SK-N-SH (cell line): ENCODE measurements at regions not wholly inside any gene's neighbourhood (a gene's known extent, or its start where the extent isn't known, plus 50 kb on each side); places are given as distances from the start of the nearest gene placed in this dataset.

Experiments used
- EP300 ChIP-seq, 2 experiments: IDR thresholded peaks; 2 replicates each; pipeline versions ENCODE4 v1.4.0 to v1.6.1; 2012; ENCODE audit warnings: borderline replicate concordance in 1 of 2, low read depth in 1 of 2, low read length in 1 of 2
- EZH2phosphoT487 ChIP-seq: fragments of 200-600 bp; sonication (generic); IDR thresholded peaks from 2 replicates; pipeline ENCODE4 v1.6.1; 2017; ENCODE audit warnings: low read depth, mixed run types, mild to moderate bottlenecking, antibody characterized with exemption, moderate library complexity, borderline replicate concordance
- FOXM1 ChIP-seq: IDR thresholded peaks from 2 replicates; pipeline ENCODE4 v1.4.0; 2012; ENCODE audit warnings: low read depth, mild to moderate bottlenecking
- GABPA ChIP-seq: IDR thresholded peaks from 2 replicates; pipeline ENCODE4 v1.4.0; 2012; ENCODE audit warnings: low read depth, mild to moderate bottlenecking
- JUND ChIP-seq: IDR thresholded peaks from 2 replicates; pipeline ENCODE4 v1.4.0; 2012
- NRF1 ChIP-seq: IDR thresholded peaks from 2 replicates; pipeline ENCODE4 v1.6.1; 2012; ENCODE audit warnings: low read depth, mild to moderate bottlenecking, low read length
- POLR2AphosphoS5 ChIP-seq: IDR thresholded peaks from 2 replicates; pipeline ENCODE4 v1.6.1; 2012; ENCODE audit warnings: low read depth, low read length
- RAD21 ChIP-seq: IDR thresholded peaks from 2 replicates; pipeline ENCODE4 v1.6.1; 2012; ENCODE audit warnings: mild to moderate bottlenecking, low read length
- SIN3A ChIP-seq: IDR thresholded peaks from 2 replicates; pipeline ENCODE4 v1.6.1; 2012; ENCODE audit warnings: low read depth, mild to moderate bottlenecking, low read length, moderate library complexity, borderline replicate concordance
- TAF1 ChIP-seq: IDR thresholded peaks from 2 replicates; pipeline ENCODE4 v1.6.1; 2012; ENCODE audit warnings: low read depth, mild to moderate bottlenecking, low read length, moderate library complexity, borderline replicate concordance
- TF ChIP-seq, protein P1 (sequence below): fragments of 200-600 bp; sonication (generic); IDR thresholded peaks from 2 replicates; pipeline ENCODE4 v1.6.1; 2017; ENCODE audit warnings: antibody characterized with exemption, mild to moderate bottlenecking, moderate library complexity
- TF ChIP-seq, protein P2 (sequence below): IDR thresholded peaks from 2 replicates; pipeline ENCODE4 v1.6.1; 2012; ENCODE audit warnings: mild to moderate bottlenecking, low read depth, low read length, moderate library complexity
- TF ChIP-seq, protein P3 (sequence below): fragments of 150-350 bp; IDR thresholded peaks from 2 replicates; pipeline ENCODE4 v1.6.1; 2017; ENCODE audit warnings: antibody characterized with exemption, low read length, low read depth, borderline replicate concordance
- TF ChIP-seq, protein P4 (sequence below): IDR thresholded peaks from 2 replicates; pipeline ENCODE4 v1.4.0; 2012; ENCODE audit warnings: low read depth, borderline replicate concordance

DNA sequence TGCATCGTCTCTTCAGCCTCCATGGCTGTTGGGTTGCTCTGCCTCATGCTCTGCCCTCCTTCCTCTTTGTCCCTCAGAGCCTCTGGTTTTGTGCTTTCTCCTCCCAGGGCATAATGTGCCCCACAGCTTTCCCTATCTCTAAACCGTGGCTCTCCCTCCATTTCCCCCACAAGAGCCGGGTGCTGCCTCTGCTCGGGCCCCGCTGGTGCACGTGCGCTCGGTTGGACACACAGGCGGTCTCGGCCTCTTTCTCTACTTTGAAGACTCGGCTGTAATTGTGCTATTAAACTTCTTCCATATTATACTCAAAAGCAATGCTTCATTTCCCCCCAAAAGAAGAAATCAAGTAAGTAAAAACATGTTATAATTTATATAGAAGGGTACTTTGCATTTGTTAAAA is 109.7 kb upstream of the KLF14 start:
- no peak for TF ChIP-seq GABPA
- TF ChIP-seq, protein P1, sequence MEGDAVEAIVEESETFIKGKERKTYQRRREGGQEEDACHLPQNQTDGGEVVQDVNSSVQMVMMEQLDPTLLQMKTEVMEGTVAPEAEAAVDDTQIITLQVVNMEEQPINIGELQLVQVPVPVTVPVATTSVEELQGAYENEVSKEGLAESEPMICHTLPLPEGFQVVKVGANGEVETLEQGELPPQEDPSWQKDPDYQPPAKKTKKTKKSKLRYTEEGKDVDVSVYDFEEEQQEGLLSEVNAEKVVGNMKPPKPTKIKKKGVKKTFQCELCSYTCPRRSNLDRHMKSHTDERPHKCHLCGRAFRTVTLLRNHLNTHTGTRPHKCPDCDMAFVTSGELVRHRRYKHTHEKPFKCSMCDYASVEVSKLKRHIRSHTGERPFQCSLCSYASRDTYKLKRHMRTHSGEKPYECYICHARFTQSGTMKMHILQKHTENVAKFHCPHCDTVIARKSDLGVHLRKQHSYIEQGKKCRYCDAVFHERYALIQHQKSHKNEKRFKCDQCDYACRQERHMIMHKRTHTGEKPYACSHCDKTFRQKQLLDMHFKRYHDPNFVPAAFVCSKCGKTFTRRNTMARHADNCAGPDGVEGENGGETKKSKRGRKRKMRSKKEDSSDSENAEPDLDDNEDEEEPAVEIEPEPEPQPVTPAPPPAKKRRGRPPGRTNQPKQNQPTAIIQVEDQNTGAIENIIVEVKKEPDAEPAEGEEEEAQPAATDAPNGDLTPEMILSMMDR: no peak
- no peak for TF ChIP-seq POLR2AphosphoS5
- no peak for TF ChIP-seq EZH2phosphoT487
- no peak for TF ChIP-seq NRF1
- TF ChIP-seq EP300 (IDR thresholded peaks at IDR 0.05; ENCODE audit: borderline replicate concordance in 1 of 2, low read depth in 1 of 2, low read length in 1 of 2): no peak
- no peak for TF ChIP-seq SIN3A
- no peak for TF ChIP-seq JUND
- no peak for TF ChIP-seq FOXM1
- TF ChIP-seq TAF1: no peak
- TF ChIP-seq, protein P2, sequence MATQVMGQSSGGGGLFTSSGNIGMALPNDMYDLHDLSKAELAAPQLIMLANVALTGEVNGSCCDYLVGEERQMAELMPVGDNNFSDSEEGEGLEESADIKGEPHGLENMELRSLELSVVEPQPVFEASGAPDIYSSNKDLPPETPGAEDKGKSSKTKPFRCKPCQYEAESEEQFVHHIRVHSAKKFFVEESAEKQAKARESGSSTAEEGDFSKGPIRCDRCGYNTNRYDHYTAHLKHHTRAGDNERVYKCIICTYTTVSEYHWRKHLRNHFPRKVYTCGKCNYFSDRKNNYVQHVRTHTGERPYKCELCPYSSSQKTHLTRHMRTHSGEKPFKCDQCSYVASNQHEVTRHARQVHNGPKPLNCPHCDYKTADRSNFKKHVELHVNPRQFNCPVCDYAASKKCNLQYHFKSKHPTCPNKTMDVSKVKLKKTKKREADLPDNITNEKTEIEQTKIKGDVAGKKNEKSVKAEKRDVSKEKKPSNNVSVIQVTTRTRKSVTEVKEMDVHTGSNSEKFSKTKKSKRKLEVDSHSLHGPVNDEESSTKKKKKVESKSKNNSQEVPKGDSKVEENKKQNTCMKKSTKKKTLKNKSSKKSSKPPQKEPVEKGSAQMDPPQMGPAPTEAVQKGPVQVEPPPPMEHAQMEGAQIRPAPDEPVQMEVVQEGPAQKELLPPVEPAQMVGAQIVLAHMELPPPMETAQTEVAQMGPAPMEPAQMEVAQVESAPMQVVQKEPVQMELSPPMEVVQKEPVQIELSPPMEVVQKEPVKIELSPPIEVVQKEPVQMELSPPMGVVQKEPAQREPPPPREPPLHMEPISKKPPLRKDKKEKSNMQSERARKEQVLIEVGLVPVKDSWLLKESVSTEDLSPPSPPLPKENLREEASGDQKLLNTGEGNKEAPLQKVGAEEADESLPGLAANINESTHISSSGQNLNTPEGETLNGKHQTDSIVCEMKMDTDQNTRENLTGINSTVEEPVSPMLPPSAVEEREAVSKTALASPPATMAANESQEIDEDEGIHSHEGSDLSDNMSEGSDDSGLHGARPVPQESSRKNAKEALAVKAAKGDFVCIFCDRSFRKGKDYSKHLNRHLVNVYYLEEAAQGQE: no peak
- TF ChIP-seq, protein P3, sequence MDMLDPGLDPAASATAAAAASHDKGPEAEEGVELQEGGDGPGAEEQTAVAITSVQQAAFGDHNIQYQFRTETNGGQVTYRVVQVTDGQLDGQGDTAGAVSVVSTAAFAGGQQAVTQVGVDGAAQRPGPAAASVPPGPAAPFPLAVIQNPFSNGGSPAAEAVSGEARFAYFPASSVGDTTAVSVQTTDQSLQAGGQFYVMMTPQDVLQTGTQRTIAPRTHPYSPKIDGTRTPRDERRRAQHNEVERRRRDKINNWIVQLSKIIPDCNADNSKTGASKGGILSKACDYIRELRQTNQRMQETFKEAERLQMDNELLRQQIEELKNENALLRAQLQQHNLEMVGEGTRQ: no peak
- TF ChIP-seq RAD21: no peak
- TF ChIP-seq, protein P4, sequence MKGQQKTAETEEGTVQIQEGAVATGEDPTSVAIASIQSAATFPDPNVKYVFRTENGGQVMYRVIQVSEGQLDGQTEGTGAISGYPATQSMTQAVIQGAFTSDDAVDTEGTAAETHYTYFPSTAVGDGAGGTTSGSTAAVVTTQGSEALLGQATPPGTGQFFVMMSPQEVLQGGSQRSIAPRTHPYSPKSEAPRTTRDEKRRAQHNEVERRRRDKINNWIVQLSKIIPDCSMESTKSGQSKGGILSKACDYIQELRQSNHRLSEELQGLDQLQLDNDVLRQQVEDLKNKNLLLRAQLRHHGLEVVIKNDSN: no peak
